ENCODE measurements at regions not wholly inside any gene's neighbourhood (a gene's known extent, or its start where the extent isn't known, plus 50 kb on each side); places are given as distances from the start of the nearest gene placed in this dataset.

DNA sequence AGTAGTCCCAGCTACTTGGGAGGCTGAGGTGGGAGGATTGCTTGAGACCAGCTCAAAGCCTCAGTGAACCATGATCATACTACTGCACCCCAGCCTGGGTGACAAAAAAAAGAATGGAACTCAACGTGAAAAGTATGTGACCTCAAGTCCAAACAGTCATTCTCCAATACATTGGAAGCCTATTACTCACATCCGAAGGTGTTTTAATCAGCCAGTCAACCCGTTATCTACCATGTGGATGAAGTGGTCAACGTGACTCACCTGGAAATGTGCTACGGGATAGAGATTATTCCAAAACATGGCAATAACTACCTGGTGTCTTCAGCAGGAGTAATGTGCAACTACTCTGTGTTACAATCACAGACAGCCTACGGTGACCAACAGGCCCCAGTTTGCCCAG lies 85.8 kb upstream of the TOP1 start:
- no peak overlapping the region for H3K9ac ChIP-seq (ENCODE audit: low read length)
- no peaks in the 10 kb centered on the region for H3K36me3 ChIP-seq (ENCODE audit: insufficient read depth, low read length)
- no peaks in the 10 kb centered on the region for H3K27me3 ChIP-seq (ENCODE audit: control insufficient read depth in 1 of 2, insufficient read depth in 2 of 2, low read length in 2 of 2)
- no peak overlapping the region for H3K4me3 ChIP-seq (ENCODE audit: low read depth in 1 of 2, low read length in 2 of 2)
- H3K27ac ChIP-seq (ENCODE audit: low read depth, low read length), result no peak overlapping the region
- H3K9me3 ChIP-seq (ENCODE audit: low read length), result no peaks in the 10 kb centered on the region
- no peaks in the 10 kb centered on the region for H3K4me1 ChIP-seq (ENCODE audit: insufficient read depth, low read length)

DNA sequence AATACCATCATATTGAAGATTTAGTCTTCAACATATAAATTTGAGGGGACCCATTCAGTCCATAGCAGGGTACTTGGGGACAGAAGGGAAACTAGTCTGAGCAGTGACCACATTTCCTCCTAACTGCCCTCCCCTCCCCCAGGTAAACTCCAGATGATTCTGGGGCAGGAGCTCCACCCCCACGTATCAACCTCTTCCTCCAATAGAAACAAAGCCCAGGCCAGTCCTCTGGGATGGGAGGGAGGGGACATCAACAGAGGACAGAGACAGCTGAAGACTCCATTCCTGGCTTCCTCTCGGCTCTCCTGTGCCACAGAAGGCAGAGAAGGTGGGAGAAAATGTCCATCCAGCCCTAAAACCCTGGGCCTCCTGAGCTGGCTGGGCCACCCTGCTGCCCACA lies 85.0 kb upstream of the TOP1 start:
- H3K36me3 ChIP-seq (ENCODE audit: insufficient read depth, low read length), result no peaks in the 10 kb centered on the region
- H3K9me3 ChIP-seq (ENCODE audit: low read length), result no peaks in the 10 kb centered on the region
- no peak overlapping the region for H3K4me3 ChIP-seq (ENCODE audit: low read depth in 1 of 2, low read length in 2 of 2)

DNA sequence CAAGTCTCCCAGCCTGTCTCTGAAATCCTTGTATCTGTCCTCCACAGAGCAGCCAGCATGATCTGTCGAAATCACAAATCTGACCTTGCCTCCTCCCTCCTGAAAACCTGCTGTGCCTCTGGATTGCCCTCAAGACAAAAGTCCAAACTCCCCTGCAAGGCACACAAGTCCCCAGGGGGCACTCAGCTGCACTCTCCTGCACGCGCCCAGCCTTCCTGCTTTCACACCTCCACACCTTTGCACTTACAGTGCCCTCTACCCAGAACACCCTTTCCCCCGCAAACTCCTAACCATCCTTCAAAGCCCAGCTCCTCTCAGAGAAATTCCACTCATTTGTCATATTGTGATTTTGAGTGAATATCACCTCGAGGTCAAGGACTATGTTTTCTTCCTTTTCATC lies 83.4 kb upstream of the TOP1 start:
- no peaks in the 10 kb centered on the region for H3K27me3 ChIP-seq (ENCODE audit: control insufficient read depth in 1 of 2, insufficient read depth in 2 of 2, low read length in 2 of 2)
- no peak overlapping the region for H3K27ac ChIP-seq (ENCODE audit: low read depth, low read length)
- no peak overlapping the region for H3K4me3 ChIP-seq (ENCODE audit: low read depth in 1 of 2, low read length in 2 of 2)
- H3K9ac ChIP-seq (ENCODE audit: low read length), result no peak overlapping the region
- H3K4me1 ChIP-seq (ENCODE audit: insufficient read depth, low read length), result no peaks in the 10 kb centered on the region
- no peaks in the 10 kb centered on the region for H3K9me3 ChIP-seq (ENCODE audit: low read length)
- H3K36me3 ChIP-seq (ENCODE audit: insufficient read depth, low read length), result no peaks in the 10 kb centered on the region

More for the DNA sequence above, 85.0 kb upstream of the TOP1 start:
- H3K27me3 ChIP-seq (ENCODE audit: control insufficient read depth in 1 of 2, insufficient read depth in 2 of 2, low read length in 2 of 2), result no peaks in the 10 kb centered on the region
- no peaks in the 10 kb centered on the region for H3K4me1 ChIP-seq (ENCODE audit: insufficient read depth, low read length)
- no peak overlapping the region for H3K27ac ChIP-seq (ENCODE audit: low read depth, low read length)
- H3K9ac ChIP-seq (ENCODE audit: low read length), result no peak overlapping the region

DNA sequence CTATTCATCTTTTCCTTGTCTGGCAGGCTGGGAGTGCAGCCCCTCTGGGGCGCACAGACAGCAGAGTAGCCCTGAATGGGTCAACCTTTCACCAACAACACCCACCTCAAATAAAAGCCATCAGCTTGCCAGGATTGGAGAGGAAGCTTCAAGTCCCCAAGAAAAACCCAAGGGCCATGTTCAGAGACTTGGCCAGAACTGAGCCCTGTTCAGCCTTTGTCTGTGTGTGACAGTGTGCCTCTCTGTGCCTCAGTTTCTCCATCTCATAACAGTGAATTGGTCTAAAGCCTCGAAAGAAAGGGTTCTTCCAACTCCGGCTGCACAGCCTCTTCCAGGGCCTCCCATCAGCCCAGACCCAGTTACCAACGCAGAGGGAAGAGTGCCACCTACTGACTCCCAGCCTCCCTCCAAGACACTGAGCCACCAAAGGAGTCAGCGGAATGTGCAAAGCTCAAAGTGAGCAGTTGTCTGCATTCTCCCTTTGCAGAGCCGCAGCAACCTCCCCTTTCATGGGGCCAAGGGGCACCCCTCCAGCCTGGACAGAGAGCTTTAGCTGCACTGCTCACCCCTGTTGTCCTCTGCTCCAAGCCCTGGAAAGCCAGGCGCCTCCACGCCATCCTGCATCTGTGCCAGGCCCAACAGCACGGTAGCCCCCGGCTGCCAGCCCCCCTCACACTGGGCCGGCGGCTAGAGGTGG lies 82.7 kb upstream of the TOP1 start:
- H3K27ac ChIP-seq (ENCODE audit: low read depth, low read length), result no peak overlapping the region
- H3K4me3 ChIP-seq (ENCODE audit: low read depth in 1 of 2, low read length in 2 of 2), result no peak overlapping the region
- H3K9me3 ChIP-seq (ENCODE audit: low read length), result no peaks in the 10 kb centered on the region
- H3K4me1 ChIP-seq (ENCODE audit: insufficient read depth, low read length), result no peaks in the 10 kb centered on the region
- H3K27me3 ChIP-seq (ENCODE audit: control insufficient read depth in 1 of 2, insufficient read depth in 2 of 2, low read length in 2 of 2), result no peaks in the 10 kb centered on the region
- H3K9ac ChIP-seq (ENCODE audit: low read length), result no peak overlapping the region
- H3K36me3 ChIP-seq (ENCODE audit: insufficient read depth, low read length), result no peaks in the 10 kb centered on the region

DNA sequence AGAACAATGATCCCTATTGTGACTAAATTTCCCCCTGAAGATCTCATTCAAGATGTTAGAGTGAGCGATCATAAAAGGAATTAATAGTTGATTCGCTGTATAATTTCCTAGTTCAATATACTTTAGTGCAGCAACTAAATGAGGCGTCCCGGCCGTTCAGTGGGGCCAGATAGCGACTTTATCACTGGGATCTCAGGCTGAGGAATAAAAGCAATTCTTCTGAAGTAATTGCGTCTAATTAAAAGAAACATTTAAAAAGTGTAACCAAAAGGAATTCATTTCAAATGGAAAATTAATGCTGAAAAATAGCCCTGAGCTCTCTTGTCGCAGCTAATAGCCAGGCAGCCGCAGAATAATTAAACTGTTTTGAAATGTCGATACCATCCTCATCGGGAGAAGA lies 82.2 kb upstream of the TOP1 start:
- H3K9ac ChIP-seq (ENCODE audit: low read length), result no peak overlapping the region
- H3K4me1 ChIP-seq (ENCODE audit: insufficient read depth, low read length), result no peaks in the 10 kb centered on the region
- H3K4me3 ChIP-seq (ENCODE audit: low read depth in 1 of 2, low read length in 2 of 2), result no peak overlapping the region
- H3K36me3 ChIP-seq (ENCODE audit: insufficient read depth, low read length), result no peaks in the 10 kb centered on the region
- no peak overlapping the region for H3K27ac ChIP-seq (ENCODE audit: low read depth, low read length)
- no peaks in the 10 kb centered on the region for H3K27me3 ChIP-seq (ENCODE audit: control insufficient read depth in 1 of 2, insufficient read depth in 2 of 2, low read length in 2 of 2)
- H3K9me3 ChIP-seq (ENCODE audit: low read length), result no peaks in the 10 kb centered on the region

DNA sequence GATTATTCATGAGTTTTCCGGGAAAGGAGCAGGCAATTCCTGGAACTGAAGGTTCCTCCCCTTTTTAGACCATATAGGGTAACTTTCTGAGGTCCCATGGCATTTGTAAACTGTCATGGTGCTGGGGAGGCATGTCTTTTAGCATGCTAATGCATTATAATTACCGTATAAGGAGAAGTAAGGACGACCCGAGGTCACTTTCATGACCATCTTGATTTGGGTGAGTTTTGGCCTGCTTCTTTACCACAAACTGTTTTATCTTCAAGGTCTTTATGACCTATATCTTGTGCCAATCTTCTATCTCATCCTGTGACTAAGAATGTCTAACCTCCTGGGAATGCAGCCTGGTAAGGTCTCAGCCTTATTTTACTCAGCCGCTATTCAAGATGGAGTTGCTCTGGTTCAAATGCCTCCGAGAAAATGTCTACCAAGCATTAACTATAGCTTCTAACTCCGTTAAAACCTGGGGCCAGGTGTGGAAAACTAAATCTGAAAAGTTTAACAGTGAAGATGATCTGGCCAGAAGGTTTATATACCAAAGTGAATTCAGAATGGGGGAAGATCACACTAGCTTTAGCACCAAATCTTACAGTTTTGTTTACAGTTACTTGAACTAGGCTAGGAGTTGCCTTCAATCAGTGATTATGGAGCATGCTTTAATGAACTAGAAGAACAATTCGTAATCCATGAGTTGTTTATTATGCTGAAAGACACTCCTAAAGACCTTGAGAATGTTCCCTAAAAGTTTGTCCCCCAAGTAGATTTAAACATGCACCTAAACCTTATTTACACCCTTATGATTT lies 80.0 kb upstream of the TOP1 start:
- H3K27me3 ChIP-seq (ENCODE audit: control insufficient read depth in 1 of 2, insufficient read depth in 2 of 2, low read length in 2 of 2), result no peaks in the 10 kb centered on the region
- no peak overlapping the region for H3K9ac ChIP-seq (ENCODE audit: low read length)
- no peaks in the 10 kb centered on the region for H3K36me3 ChIP-seq (ENCODE audit: insufficient read depth, low read length)
- no peaks in the 10 kb centered on the region for H3K4me1 ChIP-seq (ENCODE audit: insufficient read depth, low read length)
- no peak overlapping the region for H3K4me3 ChIP-seq (ENCODE audit: low read depth in 1 of 2, low read length in 2 of 2)
- H3K27ac ChIP-seq (ENCODE audit: low read depth, low read length), result no peak overlapping the region
- H3K9me3 ChIP-seq (ENCODE audit: low read length), result no peaks in the 10 kb centered on the region

DNA sequence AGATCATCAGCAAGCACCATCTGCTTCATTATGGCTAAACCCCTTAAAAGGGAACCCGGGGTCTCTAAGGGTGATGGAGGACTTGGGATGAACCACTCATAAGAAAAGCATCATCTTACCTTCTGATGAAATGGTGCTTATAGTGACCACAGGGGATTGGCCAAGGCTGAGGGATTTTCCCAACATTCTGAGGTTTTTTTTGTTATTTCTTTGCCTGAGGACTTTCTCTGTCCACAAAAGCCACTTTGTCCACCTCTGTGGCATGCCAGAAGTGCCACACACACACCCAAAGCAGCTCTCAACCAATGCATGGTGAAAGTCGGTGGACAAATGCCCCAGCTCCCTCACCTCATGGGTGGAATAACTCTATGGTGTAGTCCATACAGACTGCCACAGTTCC lies 79.3 kb upstream of the TOP1 start:
- Histone ChIP-seq H3K4me3 (ENCODE audit: low read depth in 1 of 2, low read length in 2 of 2) (no peak overlapping the region), H3K27ac (ENCODE audit: low read depth, low read length) (no peak overlapping the region), H3K9ac (ENCODE audit: low read length) (no peak overlapping the region), H3K27me3 (ENCODE audit: control insufficient read depth in 1 of 2, insufficient read depth in 2 of 2, low read length in 2 of 2) (no peaks in the 10 kb centered on the region), H3K36me3 (ENCODE audit: insufficient read depth, low read length) (no peaks in the 10 kb centered on the region), H3K4me1 (ENCODE audit: insufficient read depth, low read length) (no peaks in the 10 kb centered on the region), H3K9me3 (ENCODE audit: low read length) (no peaks in the 10 kb centered on the region)

DNA sequence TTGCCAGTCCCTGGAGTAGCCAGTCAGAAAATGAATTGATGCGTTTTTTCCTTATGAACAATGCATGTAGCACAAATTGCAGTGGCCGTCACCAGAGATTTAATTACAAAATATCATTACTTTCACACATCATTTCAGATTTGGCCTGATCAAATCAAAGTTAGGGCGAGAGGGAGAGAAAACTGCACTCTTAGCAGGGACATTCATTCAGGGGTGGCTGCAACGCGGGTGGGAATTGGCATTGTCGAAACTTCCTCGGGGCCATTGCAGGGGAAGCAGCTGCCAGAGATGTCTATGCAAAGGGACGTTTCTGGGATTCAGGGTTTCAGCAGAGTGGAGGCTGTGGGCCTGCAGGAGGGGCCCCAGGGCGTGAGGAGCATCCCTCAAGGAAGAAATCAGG lies 76.5 kb upstream of the TOP1 start:
- Histone ChIP-seq H3K36me3 (ENCODE audit: insufficient read depth, low read length) (no peaks in the 10 kb centered on the region), H3K4me1 (ENCODE audit: insufficient read depth, low read length) (no peaks in the 10 kb centered on the region), H3K4me3 (ENCODE audit: low read depth in 1 of 2, low read length in 2 of 2) (no peak overlapping the region), H3K9ac (ENCODE audit: low read length) (no peak overlapping the region), H3K27ac (ENCODE audit: low read depth, low read length) (no peak overlapping the region), H3K27me3 (ENCODE audit: control insufficient read depth in 1 of 2, insufficient read depth in 2 of 2, low read length in 2 of 2) (no peaks in the 10 kb centered on the region), H3K9me3 (ENCODE audit: low read length) (no peaks in the 10 kb centered on the region)

DNA sequence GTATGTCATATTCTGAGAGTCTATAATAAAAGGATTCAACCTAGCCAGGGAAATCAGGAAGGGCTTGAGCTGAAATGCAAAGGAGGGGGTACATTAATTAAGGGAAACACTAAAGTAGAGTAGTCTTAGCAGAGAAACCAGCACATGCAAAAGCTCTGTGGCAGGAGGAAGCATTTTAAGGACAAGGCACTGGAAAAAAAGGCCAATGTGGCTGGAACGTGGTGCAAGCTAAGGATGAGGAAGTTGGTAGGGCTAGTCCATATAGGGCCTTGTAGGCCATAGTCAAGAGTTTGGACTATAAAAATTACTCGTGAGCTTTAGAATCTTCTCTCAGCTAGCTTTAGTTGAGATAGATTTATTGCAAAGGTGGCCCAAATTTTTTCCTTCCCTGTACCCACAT lies 75.2 kb upstream of the TOP1 start:
- no peaks in the 10 kb centered on the region for H3K4me1 ChIP-seq (ENCODE audit: insufficient read depth, low read length)
- H3K27me3 ChIP-seq (ENCODE audit: control insufficient read depth in 1 of 2, insufficient read depth in 2 of 2, low read length in 2 of 2), result no peaks in the 10 kb centered on the region
- no peak overlapping the region for H3K4me3 ChIP-seq (ENCODE audit: low read depth in 1 of 2, low read length in 2 of 2)
- no peaks in the 10 kb centered on the region for H3K36me3 ChIP-seq (ENCODE audit: insufficient read depth, low read length)
- H3K9ac ChIP-seq (ENCODE audit: low read length), result no peak overlapping the region
- no peak overlapping the region for H3K27ac ChIP-seq (ENCODE audit: low read depth, low read length)
- no peaks in the 10 kb centered on the region for H3K9me3 ChIP-seq (ENCODE audit: low read length)

DNA sequence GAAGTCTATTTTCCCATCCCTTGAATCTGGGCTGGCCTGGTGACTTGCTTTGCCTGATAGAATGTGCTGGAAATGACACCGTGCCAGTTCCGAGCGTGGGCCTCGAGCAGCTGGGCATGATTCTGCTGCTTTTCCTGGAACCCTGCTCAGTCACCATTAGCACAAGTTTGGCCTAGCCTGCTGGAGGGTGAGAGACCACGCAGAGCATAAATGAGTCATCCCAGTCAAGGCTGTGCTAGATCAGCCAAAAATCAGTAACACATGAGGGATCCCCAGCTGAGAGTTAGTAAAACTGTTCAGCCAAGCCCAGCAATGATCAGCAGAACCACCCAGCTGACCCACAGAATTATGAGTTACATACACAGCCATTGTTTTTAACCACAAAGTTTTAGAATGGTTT lies 74.8 kb upstream of the TOP1 start:
- Histone ChIP-seq H3K4me1 (ENCODE audit: insufficient read depth, low read length) (no peaks in the 10 kb centered on the region), H3K27ac (ENCODE audit: low read depth, low read length) (no peak overlapping the region), H3K36me3 (ENCODE audit: insufficient read depth, low read length) (no peaks in the 10 kb centered on the region), H3K4me3 (ENCODE audit: low read depth in 1 of 2, low read length in 2 of 2) (no peak overlapping the region), H3K9ac (ENCODE audit: low read length) (no peak overlapping the region), H3K27me3 (ENCODE audit: control insufficient read depth in 1 of 2, insufficient read depth in 2 of 2, low read length in 2 of 2) (no peaks in the 10 kb centered on the region), H3K9me3 (ENCODE audit: low read length) (no peaks in the 10 kb centered on the region)

DNA sequence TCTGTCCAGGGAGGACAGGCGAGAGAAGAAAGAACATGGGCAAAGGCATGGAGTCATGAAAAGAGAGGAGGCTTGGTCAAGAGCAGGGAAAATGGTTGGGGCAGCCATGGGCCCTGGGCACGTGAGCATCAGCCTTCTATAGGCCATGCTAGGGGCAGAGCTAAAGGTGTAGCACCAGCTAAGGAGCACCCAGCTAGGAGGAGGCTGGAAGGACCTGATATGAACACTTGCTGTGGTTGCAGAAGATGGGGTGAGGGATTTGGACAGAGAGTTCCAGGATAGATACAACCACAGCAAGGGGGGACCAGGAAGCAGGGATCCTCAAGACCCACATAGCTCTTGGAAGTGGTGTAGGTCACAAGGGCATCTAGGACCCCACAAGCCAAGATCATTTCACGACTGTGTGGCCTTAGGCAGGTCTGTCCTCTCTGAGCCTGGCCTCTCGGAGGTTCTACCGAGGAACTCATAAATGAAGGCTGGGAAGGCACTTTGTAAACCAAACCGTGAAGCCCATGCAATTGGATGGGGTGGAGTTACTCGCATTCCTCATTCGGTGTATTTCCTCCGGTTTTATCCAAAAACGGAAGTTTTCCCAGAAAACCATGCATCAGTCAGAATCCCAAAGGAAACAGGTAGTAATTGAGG lies 74.0 kb upstream of the TOP1 start:
- Histone ChIP-seq H3K4me3 (ENCODE audit: low read depth in 1 of 2, low read length in 2 of 2) (no peak overlapping the region), H3K27me3 (ENCODE audit: control insufficient read depth in 1 of 2, insufficient read depth in 2 of 2, low read length in 2 of 2) (no peaks in the 10 kb centered on the region), H3K9ac (ENCODE audit: low read length) (no peak overlapping the region)

More for the DNA sequence above, 74.0 kb upstream of the TOP1 start:
- no peaks in the 10 kb centered on the region for H3K9me3 ChIP-seq (ENCODE audit: low read length)
- H3K36me3 ChIP-seq (ENCODE audit: insufficient read depth, low read length), result no peaks in the 10 kb centered on the region
- no peak overlapping the region for H3K27ac ChIP-seq (ENCODE audit: low read depth, low read length)
- H3K4me1 ChIP-seq (ENCODE audit: insufficient read depth, low read length), result no peaks in the 10 kb centered on the region
